Germinal center (tissue), 1 donor: ENCODE measurements at regions not wholly inside any gene's neighbourhood (a gene's known extent, or its start where the extent isn't known, plus 50 kb on each side); places are given as distances from the start of the nearest gene placed in this dataset.
"Not testable (repeated sequence)": the region's sequence is repeated elsewhere in the genome, so short reads cannot be mapped to it uniquely, and the experiment has no call there.

Experiments used
- DNase-seq: peaks from one replicate; pipeline ENCODE4 v3.0.0; 2012; ENCODE audit warnings: mixed read lengths, low spot score

- DNase-seq, result no peak
These were observed 542.2 kb upstream of the NDST4 start for GRCh38 chr4:115655626-115656025.

GRCh38 chr4:115648786-115649185 is 535.4 kb upstream of the NDST4 start:
- no peak for DNase-seq

GRCh38 chr4:115629270-115629669 is 515.9 kb upstream of the NDST4 start:
- DNase-seq, result no peak

GRCh38 chr4:115609631-115610030 is 496.2 kb upstream of the NDST4 start:
- no peak for DNase-seq

GRCh38 chr4:115607311-115607710 is 493.9 kb upstream of the NDST4 start:
- DNase-seq, result no peak

- DNase-seq, result no peak
These were observed 483.0 kb upstream of the NDST4 start for GRCh38 chr4:115596265-115597001.

GRCh38 chr4:115580901-115581300 is 467.5 kb upstream of the NDST4 start:
- DNase-seq, result no peak

- no peak for DNase-seq
These were observed 462.4 kb upstream of the NDST4 start for GRCh38 chr4:115575851-115576250.

GRCh38 chr4:115562506-115562905 is 449.1 kb upstream of the NDST4 start:
- no peak for DNase-seq

GRCh38 chr4:115548123-115548522 is 434.7 kb upstream of the NDST4 start:
- DNase-seq, result no peak

- no peak for DNase-seq
These were observed 424.0 kb upstream of the NDST4 start for GRCh38 chr4:115537387-115537786.

- no peak for DNase-seq
These were observed 415.7 kb upstream of the NDST4 start for GRCh38 chr4:115529126-115529525.

GRCh38 chr4:115519476-115519875 is 406.1 kb upstream of the NDST4 start:
- not testable (repeated sequence) for DNase-seq

- no peak for DNase-seq
These were observed 402.4 kb upstream of the NDST4 start for GRCh38 chr4:115515772-115516171.

- DNase-seq, result no peak
These were observed 401.9 kb upstream of the NDST4 start for GRCh38 chr4:115515366-115515765.

GRCh38 chr4:115514675-115515074 is 401.3 kb upstream of the NDST4 start:
- DNase-seq, result no peak

GRCh38 chr4:115505326-115505725 is 391.9 kb upstream of the NDST4 start:
- no peak for DNase-seq

GRCh38 chr4:115501656-115502055 is 388.2 kb upstream of the NDST4 start:
- no peak for DNase-seq

- not testable (repeated sequence) for DNase-seq
These were observed 380.4 kb upstream of the NDST4 start for GRCh38 chr4:115493770-115494169.

- no peak for DNase-seq
These were observed 378.3 kb upstream of the NDST4 start for GRCh38 chr4:115491686-115492085.

- no peak for DNase-seq
These were observed 375.9 kb upstream of the NDST4 start for GRCh38 chr4:115489279-115489678.

GRCh38 chr4:115485402-115485801 is 372.0 kb upstream of the NDST4 start:
- no peak for DNase-seq

GRCh38 chr4:115484479-115484878 is 371.1 kb upstream of the NDST4 start:
- no peak for DNase-seq

GRCh38 chr4:115470763-115471162 is 357.3 kb upstream of the NDST4 start:
- DNase-seq, result no peak
